GM21528 (cell line): ENCODE measurements at regions not wholly inside any gene's neighbourhood (a gene's known extent, or its start where the extent isn't known, plus 50 kb on each side); places are given as distances from the start of the nearest gene placed in this dataset.

Experiments used
- ATAC-seq: cut with Tn5 transposase; IDR thresholded peaks from one replicate; pipeline ENCODE4 v1.9.1; 2021; ENCODE audit warnings: mild to moderate bottlenecking, moderate library complexity; ENCODE audit not compliant: unreplicated experiment, low FRiP score

DNA sequence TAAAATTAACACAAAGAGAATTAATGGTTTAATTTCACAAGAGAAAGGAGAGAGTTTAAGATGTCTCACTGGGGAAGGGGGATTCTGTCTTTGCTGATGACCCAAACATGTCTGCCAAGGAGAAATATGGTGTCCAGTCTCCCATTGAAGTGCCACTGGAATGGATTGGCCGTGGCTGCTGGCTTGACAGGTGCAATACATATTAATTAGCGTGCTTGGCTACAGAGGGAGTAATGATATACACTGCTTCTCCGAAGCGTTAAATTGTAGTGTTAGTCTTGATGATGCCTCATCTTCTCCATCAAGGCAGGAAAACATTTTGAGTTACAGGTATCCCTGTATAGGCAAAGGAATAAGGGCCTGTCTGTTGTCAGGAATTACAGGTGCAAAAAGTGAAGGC lies 393.4 kb upstream of the TMPO start:
- no peak for ATAC-seq

DNA sequence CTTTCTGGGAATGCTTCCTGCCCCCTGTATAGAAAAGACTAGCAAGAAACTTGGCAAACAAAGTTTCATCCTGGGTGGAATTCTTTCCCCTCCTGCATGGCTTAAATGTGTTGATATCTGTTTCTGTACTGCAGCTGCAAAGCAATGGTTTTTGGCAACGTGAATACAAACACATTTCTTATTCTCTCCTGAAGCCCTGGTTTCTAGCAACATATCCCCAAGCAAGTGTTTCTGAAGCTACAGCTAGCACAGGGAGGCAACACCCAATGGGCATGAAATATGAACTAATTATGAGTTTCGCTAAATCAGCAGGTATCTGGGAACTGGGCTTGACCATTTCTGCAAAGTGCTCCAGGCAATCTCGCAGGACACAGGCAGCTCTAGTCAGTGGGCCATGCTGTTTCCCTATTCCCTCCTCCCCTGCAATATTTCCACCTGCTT lies 392.3 kb upstream of the TMPO start:
- ATAC-seq, result no peak

DNA sequence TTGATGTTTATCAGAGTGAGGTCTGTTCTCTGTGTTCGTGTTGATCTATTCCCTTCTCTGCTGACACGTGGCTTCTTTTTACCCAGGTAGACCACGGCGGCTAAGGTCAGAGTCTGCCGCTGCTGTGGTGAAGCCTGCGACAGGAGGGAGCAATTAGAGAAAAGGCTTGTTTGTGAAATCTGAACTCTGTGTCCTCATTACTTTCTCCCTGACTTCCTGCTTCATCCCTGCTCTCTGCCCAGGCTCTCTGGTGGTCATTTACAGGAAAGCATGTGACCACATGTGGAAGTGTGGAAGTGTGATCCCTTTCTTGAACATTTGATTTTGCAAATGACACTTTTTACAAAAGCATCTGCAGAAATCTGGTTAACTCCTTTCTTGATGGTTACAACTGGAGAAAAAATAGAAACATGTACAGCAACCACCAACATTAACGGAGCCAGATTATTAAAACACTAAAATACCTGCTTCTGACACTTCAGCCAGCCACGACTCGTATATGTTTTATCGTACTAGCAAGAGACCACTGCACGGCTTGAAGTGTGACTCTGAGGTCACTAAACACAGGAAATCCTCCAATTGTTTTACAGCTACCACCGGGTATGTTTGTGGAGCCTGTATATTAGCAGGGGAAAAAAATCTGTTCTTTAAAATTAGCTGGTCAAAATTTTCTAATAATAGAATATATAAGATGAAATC lies 388.6 kb upstream of the TMPO start:
- no peak for ATAC-seq

DNA sequence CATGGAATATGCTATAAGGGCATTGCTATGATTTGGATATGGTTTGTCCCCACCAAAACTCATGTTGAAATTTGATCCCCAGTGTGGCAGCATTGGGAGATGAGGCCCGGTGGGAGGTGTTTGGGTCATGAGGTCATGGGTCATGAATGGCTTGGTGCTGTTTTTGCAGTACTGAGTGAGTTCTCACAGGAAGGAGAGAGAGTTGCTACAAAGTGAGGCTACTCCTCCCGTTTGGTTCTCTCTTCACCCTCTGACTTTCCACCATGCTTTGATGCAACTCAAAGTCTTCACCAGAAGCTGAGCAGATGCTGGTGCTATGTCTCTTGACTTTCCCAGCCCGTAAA lies 388.1 kb upstream of the TMPO start:
- no peak for ATAC-seq

DNA sequence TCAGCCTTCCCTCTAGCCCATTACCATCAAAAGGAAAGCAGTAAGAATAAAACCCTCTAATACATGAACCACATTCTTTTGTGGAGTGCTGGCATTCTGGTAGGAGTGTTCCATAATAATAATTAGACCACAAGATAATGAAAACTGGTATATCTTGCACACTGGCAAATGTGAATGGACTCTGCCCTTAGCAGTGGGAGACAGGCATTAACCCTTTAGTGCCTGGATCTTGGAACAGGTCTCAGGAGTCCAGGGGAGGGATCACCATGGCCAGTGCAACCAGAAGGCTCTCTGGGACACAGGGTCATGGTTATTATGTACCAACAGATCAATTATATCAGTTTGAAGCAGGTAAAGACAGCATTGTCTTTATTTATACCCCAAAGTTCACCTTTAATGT lies 387.5 kb upstream of the TMPO start:
- no peak for ATAC-seq

DNA sequence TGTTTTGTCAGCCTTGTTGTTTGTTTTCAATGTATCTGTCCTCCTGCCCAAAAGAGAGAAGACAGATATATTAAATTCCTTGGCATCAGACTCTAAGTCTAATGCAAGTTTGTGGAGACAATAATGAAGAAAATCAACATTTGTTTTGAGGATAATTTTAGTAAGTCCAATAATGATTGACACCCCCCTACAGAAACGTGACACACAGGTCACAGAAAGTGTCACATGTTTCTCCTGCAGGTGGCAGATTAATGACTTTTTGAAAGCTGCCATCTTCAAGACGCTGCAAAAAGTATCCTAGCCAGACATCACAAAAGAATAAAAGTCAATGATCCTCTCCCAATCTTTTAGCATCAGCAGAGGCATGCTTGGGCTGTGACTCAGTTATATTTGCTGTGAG lies 378.8 kb upstream of the TMPO start:
- no peak for ATAC-seq

DNA sequence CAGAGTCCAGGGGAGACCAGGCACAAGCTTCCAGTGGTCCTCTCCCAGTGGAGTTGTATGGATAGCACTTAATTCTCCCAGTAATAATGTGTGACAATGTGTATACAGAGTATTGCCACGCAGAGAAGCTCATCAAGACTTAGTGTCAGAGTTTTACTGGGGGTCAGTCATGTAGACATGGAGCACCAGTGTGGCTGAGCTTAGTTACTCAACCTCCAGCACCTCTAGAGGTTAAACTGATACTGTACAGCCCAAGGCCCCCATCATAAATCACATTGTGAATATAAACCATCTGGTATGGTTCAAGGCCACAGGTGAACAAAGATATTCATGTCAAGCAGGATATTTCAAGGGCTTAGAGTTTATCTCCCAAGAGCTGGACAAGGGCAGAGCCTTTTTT lies 378.1 kb upstream of the TMPO start:
- ATAC-seq, result no peak

DNA sequence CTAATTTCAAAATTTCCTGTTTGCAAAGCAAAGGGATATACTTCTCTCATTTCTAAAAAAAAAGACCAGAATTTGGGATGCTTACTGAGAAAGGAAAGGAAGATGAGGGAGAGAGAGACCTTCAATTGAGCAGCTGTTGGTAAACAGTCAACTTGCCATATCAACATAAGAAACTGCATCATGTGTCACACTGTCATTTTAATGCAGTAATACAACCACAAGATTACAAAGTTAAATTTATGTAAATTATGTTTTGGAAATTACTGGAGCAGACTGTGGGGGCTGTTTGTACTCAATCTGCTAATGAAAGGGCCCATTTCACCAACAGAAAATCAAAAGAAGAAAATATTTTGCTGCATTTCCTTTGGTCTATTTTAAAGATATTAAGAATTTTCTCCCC lies 370.4 kb upstream of the TMPO start:
- no peak for ATAC-seq

DNA sequence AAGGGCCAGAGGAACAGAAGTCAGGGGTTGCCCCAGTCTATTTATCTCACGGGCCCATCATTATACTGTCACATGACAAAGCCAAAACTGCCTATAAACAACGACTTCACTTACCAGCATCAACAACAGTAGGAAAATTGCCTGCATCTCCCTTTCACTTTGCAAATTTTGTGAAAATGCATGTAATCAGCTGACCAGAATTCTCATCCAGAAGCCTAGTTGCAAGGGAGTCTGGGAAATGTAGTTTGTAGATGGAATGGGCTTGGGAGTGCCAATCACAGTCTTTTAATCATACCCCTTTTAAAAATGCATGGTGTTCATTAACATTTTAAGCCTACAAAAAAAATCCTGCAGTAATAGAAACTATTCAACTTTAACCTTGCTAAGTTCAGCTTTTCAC lies 369.3 kb upstream of the TMPO start:
- no peak for ATAC-seq

DNA sequence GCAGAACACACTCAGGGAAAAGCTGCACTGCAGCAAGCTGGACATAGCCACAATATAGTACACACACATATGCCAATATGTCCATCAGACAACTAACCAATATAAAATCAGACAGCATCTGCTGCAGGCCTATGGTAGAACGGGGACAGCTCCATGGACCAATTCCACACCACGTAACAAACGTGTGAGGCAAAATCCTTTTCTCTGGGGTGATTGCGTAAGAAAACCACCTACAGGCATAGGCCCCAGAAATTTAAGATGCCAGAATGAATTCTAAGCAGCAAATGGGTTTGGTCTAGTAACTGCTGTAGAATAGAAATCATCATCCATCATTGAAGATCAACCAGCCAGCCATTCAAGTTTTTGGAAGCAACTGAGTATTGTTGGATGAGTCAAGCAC lies 368.9 kb upstream of the TMPO start:
- no peak for ATAC-seq

DNA sequence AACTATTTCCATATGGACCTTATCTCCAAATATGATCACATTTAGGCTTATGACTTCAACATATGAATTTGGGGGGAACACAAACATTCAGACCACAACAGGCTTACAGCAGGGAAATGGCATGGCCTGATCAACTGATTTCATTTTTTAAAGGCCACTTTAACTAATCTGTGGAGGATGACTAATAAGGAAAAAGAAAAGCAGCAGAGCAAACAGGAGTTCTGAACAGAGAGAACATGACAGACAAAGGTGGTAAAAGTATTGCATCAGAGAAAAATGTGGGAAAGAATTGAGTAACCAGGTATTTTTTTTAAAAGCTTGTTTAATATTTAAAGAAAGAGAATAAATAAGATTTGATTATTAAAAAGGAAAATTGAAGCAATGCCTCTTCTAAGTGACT lies 366.1 kb upstream of the TMPO start:
- peak; percentile 68 for ATAC-seq

DNA sequence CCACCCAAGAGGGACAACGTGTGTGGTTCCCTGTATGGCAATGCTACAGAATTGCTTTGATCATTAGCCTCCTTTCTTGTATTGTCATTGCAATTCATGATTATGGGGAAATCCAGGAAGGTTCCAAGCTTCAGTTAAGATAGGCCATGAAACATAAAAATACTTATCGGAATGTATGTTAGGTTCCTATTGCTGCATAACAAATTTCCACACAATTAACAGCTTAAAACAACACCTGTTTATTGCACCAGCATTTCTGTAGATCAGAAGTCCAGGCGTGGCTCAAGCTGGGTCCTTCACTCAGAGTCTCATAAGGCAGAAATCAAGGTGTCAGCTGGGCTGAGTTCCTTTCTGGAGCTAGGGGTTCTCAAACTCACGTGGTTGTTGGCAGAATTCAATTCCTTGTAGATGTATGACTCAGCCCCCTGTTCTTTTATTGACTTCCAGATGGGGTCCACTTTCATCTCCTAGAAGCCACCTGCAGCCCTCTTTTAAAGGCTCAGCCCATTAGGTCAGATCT lies 365.6 kb upstream of the TMPO start:
- no peak for ATAC-seq

DNA sequence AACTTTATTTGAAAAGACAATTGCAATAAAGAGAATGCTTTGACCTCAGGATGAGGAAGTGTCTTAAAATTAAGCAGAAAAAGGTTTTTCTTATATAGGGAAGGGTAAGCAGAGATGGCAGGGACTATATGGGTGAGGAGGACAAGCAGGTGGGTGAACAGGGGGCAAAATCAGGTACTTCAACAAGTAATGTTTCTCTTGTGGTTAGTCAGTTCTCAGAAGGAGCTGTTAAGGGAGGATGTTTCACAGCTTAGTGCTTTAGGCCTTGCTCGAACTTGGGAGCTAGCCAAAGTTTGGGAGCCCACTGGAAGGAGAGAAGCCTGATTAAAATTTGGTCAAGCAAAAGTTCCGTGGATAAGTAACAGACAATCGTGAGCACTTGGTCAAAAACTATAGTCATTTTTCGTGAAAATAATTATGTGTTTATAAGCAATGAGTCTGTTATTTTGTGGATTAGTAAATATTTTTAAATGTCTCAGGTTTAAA lies 364.2 kb upstream of the TMPO start:
- no peak for ATAC-seq

DNA sequence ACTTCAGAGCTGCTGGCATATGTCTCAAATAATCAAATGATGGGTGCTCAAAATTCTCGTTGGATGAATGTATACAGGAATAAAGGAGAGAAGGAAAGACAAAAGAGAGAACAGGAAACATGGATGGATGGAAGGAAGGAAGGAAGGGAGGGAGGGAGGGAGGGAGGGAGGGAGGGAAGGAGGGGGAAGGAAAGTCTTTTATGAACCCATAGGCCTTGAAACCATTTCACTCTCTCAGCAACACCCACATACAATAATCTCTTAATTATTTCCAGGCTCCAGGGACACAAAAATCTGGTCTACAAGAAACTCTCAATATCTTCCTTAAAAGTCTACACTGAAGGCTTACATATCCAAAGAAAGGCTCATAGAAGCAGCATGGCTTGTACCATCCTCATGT lies 363.4 kb upstream of the TMPO start:
- ATAC-seq, result no peak

DNA sequence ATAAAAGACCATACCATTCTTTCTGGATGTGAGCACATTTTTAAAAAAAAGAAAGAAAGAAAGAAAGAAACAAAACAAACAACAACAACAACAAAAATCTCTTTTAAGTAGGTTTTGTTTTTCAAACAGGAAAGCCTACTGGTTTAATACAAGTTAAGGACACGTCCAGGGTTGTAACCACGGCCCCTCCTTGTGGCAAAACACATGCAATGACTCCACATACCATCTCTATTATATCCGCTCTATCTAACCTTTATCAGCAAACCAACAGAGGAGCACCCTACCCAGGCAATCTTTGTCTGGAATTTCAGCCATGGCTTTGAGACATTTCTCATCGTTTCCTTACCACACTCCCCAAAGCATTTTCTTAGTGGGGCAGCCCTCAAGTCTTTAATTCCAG lies 360.5 kb upstream of the TMPO start:
- no peak for ATAC-seq

DNA sequence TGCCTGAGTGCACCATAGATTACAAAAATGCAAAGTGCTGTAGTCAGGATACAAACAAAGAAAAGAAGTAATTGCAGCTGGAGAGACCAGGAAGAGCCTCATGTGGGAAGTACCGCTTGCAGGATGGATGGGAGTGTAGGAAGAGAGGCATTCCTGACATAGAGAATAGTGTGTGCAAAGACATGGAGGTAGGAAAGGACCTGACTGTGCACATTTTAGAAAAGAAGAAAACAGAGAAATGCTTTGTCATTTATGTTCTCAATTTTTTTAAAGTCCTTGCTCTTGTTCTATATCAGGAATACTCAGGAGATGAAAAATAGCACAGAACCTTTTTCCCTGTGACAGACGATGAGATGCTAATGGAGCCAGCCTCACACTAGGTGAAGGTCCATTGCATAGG lies 358.7 kb upstream of the TMPO start:
- ATAC-seq, result no peak

DNA sequence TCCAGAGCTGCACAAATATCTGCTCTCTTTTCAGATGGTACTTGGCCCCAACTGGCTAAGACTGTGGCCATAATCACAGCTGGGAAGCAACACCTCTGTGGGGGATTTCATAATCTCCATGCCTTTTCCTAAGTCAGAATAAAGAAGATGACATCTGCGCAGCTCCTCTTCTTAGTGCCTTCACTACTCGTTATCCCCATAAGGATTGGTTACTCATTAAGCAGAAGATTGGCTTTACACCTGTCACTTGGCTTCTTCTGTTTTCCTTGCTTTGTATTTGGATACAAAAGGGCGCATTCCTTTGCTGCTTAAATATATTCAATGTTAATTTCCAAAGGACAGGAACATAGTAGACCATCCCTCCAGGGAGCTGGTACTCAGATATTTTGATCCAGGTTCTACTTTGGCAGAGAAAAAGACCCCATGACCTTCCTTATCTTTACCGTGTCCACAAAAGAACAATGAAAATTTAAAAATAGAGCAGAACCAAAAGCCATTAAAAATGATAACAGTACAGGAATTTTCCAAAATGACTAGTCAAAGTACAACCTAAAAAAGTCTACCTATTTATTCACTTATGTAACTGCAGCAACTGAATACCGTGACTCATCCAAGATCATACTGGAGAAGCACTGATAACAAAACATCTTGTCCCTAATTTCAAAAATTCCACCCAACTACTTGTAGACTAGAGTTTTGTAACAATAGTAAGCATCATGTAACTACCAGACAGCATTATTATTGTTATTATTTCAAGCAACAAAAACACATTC lies 352.3 kb upstream of the TMPO start:
- no peak for ATAC-seq

DNA sequence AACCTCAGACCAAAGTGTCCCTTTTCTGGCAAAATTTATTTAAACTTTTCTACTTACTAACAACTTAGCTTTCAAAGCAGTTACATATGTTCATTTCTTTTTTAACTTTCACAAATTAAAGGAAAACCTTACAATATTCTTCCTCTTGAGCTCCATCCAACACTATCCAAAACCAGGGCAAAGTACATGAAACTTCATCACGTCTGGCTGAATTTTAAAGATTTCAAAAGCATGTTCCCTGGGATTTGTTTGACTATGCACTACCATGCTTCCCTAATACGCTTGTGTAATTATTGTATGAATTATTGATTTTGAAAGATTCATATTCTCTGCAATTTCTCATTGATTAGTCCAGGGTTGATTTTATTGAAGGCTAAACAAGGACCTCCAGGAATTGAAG lies 343.1 kb upstream of the TMPO start:
- no peak for ATAC-seq

DNA sequence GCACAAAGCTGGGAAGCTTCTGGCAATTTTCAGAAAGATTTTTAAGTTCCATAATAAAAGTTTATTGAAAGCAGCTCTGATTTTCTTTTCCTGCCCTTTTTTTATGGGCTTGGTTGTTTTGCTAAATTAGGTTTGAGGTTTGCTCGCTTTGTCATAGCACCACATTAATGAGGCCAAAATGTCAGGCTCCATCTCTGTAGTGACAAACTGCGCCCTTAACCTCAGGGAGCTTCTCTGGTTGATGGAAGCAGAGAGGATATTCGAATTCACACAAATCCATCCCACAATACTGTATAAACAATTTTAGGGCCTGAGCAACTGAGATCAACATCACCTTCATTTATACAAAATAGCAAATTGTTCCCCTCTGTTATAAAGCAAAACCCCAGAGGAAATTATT lies 342.6 kb upstream of the TMPO start:
- no peak for ATAC-seq

DNA sequence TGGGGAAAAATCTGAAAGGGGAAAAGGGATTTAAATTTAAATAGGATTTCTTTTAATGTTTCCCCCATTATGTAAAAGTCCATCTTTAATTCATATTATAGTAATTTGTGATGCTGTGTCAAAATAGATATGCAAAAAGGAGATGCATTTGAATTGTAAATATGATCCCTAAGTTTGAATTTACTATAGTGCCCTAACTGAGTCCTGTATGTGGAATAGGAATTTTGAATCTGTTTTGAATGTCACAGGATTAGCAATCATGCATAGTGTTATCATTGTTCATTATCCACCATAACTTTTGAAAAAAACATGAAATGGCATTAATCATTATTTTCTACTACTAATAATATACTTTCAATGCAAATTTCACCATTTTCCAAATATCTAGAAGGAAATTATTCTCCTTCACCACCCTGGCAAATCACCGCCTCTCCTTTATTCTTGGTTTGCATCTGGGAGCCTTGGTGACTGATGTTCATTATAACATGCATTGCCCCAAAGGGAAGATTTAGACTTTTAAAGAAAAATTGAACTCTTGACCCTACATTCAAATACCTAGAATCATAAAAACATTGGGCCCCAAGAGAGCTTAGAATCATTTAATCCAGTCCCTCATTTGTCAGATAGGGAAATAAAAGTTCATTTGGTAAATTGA lies 341.5 kb upstream of the TMPO start:
- no peak for ATAC-seq

DNA sequence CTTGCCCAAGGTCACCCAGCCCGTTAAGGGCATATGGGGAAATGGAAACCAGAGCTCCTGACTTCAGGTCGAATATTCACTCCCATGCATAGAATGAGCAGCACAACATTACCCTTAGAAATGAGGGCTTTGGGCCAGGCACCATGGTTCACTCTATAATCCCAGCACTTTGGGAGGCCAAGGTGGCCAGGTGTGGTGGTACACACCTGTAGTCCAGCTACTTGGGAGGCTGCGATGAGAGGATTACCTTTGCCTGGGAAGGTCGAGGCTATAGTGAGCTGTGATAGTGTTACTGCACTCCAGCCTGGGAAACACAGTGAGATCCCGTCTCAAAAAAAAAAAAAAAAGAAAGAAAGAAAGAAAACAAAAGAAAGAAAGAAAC lies 341.0 kb upstream of the TMPO start:
- no peak for ATAC-seq

DNA sequence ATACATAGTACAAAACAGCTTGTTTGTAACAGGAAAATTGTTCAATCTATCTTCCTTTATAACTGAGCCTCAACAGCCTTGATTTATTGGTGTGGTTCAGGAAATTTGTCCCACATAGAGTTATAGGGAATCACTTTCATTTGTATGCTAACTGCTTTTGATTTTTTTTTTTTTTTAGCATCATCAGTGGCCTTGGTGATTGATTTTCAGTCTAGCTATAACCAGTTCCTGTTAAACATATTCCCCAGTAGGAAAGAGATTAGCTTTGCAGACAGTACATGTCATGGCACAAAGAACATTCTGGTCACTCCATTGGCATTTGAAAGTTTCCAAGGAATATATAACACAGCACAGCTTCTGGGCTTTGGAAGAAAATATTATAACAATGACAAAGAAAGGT lies 337.3 kb upstream of the TMPO start:
- ATAC-seq, result no peak
